Renal cortex interstitium (tissue), 11 donors: ENCODE measurements at regions not wholly inside any gene's neighbourhood (a gene's known extent, or its start where the extent isn't known, plus 50 kb on each side); places are given as distances from the start of the nearest gene placed in this dataset.

Source experiments
- DNase-seq, 11 donors: peaks; one replicate each; pipeline ENCODE4 v3.0.0-alpha.2; 2013; ENCODE audit warnings: low read depth in 9 of 11, low spot score in 4 of 11; ENCODE audit errors: extremely low read depth in 1 of 11

- DNase-seq = no peak
Measured at GRCh38 chr18:42183746-42184145, 228.7 kb downstream of the PIK3C3 start.

- no peak for DNase-seq
Measured at GRCh38 chr18:42184685-42185477, 229.8 kb downstream of the PIK3C3 start.

- DNase-seq = no peak
Measured at GRCh38 chr18:42185486-42185885, 230.5 kb downstream of the PIK3C3 start.

GRCh38 chr18:42187611-42188380 is 232.8 kb downstream of the PIK3C3 start:
- DNase-seq = no peak

GRCh38 chr18:42190643-42191042 is 235.6 kb downstream of the PIK3C3 start:
- no peak for DNase-seq

- DNase-seq = no peak
Measured at GRCh38 chr18:42192251-42193248, 237.5 kb downstream of the PIK3C3 start.

GRCh38 chr18:42196651-42197050 is 241.6 kb downstream of the PIK3C3 start:
- DNase-seq = no peak

GRCh38 chr18:42201137-42201536 is 246.1 kb downstream of the PIK3C3 start:
- no peak for DNase-seq

- no peak for DNase-seq
Measured at GRCh38 chr18:42211201-42211600, 256.2 kb downstream of the PIK3C3 start.

GRCh38 chr18:42222557-42222956 is 267.5 kb downstream of the PIK3C3 start:
- DNase-seq = no peak

GRCh38 chr18:42228581-42228980 is 273.5 kb downstream of the PIK3C3 start:
- no peak for DNase-seq

GRCh38 chr18:42229211-42230210 is 274.5 kb downstream of the PIK3C3 start:
- DNase-seq = no peak

- DNase-seq = no peak
Measured at GRCh38 chr18:42230636-42231035, 275.6 kb downstream of the PIK3C3 start.

- DNase-seq = no peak
Measured at GRCh38 chr18:42231284-42231683, 276.2 kb downstream of the PIK3C3 start.

- no peak for DNase-seq
Measured at GRCh38 chr18:42231796-42232195, 276.8 kb downstream of the PIK3C3 start.

GRCh38 chr18:42233908-42234307 is 278.9 kb downstream of the PIK3C3 start:
- no peak for DNase-seq

- no peak for DNase-seq
Measured at GRCh38 chr18:42242758-42243157, 287.7 kb downstream of the PIK3C3 start.

GRCh38 chr18:42245137-42245536 is 290.1 kb downstream of the PIK3C3 start:
- no peak for DNase-seq
